ENCODE measurements at regions not wholly inside any gene's neighbourhood (a gene's known extent, or its start where the extent isn't known, plus 50 kb on each side); places are given as distances from the start of the nearest gene placed in this dataset.
"Not testable (repeated sequence)": the region's sequence is repeated elsewhere in the genome, so short reads cannot be mapped to it uniquely, and the experiment has no call there.

- no peak for DNase-seq
These were observed 117.7 kb upstream of the CCDC90B start for GRCh38 chr11:83403691-83404389.

GRCh38 chr11:83401506-83402225 lies 115.5 kb upstream of the CCDC90B start:
- no peak for DNase-seq

- DNase-seq: no peak
These were observed 108.2 kb upstream of the CCDC90B start for GRCh38 chr11:83394331-83394730.

GRCh38 chr11:83392556-83392955 lies 106.4 kb upstream of the CCDC90B start:
- DNase-seq: no peak

GRCh38 chr11:83389975-83390374 lies 103.8 kb upstream of the CCDC90B start:
- DNase-seq: no peak

- DNase-seq: not testable (repeated sequence)
These were observed 97.7 kb upstream of the CCDC90B start for GRCh38 chr11:83383838-83384237.

GRCh38 chr11:83374311-83374710 lies 88.1 kb upstream of the CCDC90B start:
- DNase-seq: peak in 1 of 51 donors; percentile 30

GRCh38 chr11:83371489-83371888 lies 85.3 kb upstream of the CCDC90B start:
- DNase-seq: no peak

GRCh38 chr11:83367745-83368144 lies 81.6 kb upstream of the CCDC90B start:
- peak in 1 of 51 donors; percentile 1 for DNase-seq

- DNase-seq: no peak
These were observed 78.4 kb upstream of the CCDC90B start for GRCh38 chr11:83364500-83365045.

GRCh38 chr11:83363312-83363711 lies 77.1 kb upstream of the CCDC90B start:
- DNase-seq: no peak

GRCh38 chr11:83361831-83362230 lies 75.7 kb upstream of the CCDC90B start:
- no peak for DNase-seq

- peak in 7 of 51 donors; percentile 1 to 22 (median 2) for DNase-seq
These were observed 69.2 kb upstream of the CCDC90B start for GRCh38 chr11:83355391-83355790.

- no peak for DNase-seq
These were observed 64.0 kb upstream of the CCDC90B start for GRCh38 chr11:83350187-83350586.

GRCh38 chr11:83349296-83349695 lies 63.1 kb upstream of the CCDC90B start:
- peak in 1 of 51 donors; percentile 18 for DNase-seq

GRCh38 chr11:83346706-83347105 lies 60.5 kb upstream of the CCDC90B start:
- not testable (repeated sequence) for DNase-seq

- DNase-seq: not testable (repeated sequence)
These were observed 58.4 kb upstream of the CCDC90B start for GRCh38 chr11:83344521-83344920.

- DNase-seq: no peak
These were observed 50.8 kb upstream of the CCDC90B start for GRCh38 chr11:83336993-83337392.
